ENCODE measurements at regions not wholly inside any gene's neighbourhood (a gene's known extent, or its start where the extent isn't known, plus 50 kb on each side); places are given as distances from the start of the nearest gene placed in this dataset.
"Not testable (repeated sequence)": the region's sequence is repeated elsewhere in the genome, so short reads cannot be mapped to it uniquely, and the experiment has no call there.

DNA sequence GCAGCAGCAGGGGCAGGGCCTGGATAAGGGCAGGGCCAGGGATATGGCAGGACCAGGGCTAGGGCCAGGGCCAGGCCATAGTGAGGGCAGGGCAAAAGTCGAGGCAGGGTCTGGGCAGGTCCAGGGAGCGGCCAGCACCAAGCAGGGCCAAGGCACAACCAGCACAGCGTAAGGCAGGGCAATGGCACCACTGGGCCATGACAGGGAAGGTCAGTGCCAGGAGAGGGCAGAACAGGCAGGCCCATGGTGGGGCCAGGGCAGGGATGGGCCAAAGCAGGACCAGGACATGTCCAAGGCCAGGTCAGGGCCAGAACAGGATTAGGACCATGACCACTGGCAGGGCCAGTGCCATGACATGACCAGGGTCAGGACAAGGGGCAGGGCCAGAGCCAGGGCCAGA is 403.1 kb downstream of the ZNF33B start:
- H4K20me1 ChIP-seq (ENCODE audit: control insufficient read depth, extremely low read depth, insufficient read depth, low read length); dilution Hi-C loops (cut with MboI; ENCODE audit: extremely low pct_ligation_motif_present, low sequenced_read_pairs); H3K4me2 ChIP-seq (ENCODE audit: control insufficient read depth, extremely low read depth, insufficient read depth, low read depth, low read length); H2AFZ ChIP-seq (ENCODE audit: control insufficient read depth, low read length); H3K4me3 ChIP-seq (ENCODE audit: control insufficient read depth in 2 of 3, extremely low read depth in 1 of 3, insufficient read depth in 2 of 3, low read depth in 1 of 3, low read length in 3 of 3); H3K36me3 ChIP-seq (ENCODE audit: control insufficient read depth in 2 of 2, extremely low read depth in 1 of 2, insufficient read depth in 2 of 2, low read length in 2 of 2); FAIRE-seq; H3K27me3 ChIP-seq (ENCODE audit: control insufficient read depth, extremely low read depth, insufficient read depth, low read length); H3K9me3 ChIP-seq (ENCODE audit: control insufficient read depth, low read depth, low read length); H3K4me1 ChIP-seq (ENCODE audit: control insufficient read depth, extremely low read depth, insufficient read depth, low read length); DNase-seq (ENCODE audit: low read depth, low spot score); H3K9me1 ChIP-seq (ENCODE audit: control insufficient read depth, extremely low read depth, insufficient read depth, low read length); H3K27ac ChIP-seq (ENCODE audit: control insufficient read depth, insufficient read depth, low read length); H3K9ac ChIP-seq (ENCODE audit: control insufficient read depth, extremely low read depth, insufficient read depth, low read length); H3K79me2 ChIP-seq (ENCODE audit: control insufficient read depth, insufficient read depth, low read length): not testable (repeated sequence)

DNA sequence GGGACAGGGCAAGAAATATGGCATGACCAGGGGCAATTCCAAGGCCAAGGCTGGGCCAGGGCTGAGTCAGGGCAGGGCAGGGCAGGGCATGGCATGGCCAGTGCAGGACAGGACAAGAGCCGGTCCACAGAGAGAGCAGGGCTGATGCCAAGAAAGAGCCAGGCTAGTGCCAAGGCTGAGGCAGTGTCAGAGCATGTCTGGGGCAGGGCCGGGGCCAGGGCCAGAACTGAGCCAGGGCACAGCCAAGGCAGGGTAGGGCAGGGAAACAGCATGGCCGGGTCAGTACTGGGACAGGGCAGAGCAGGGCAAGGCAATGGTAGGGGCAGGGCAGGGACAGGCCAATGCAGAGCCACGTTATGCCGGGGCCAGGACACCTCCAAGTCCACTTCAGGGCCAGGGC is 403.9 kb downstream of the ZNF33B start:
- H3K27ac ChIP-seq (ENCODE audit: control insufficient read depth, insufficient read depth, low read length); H3K79me2 ChIP-seq (ENCODE audit: control insufficient read depth, insufficient read depth, low read length); H2AFZ ChIP-seq (ENCODE audit: control insufficient read depth, low read length); H3K4me2 ChIP-seq (ENCODE audit: control insufficient read depth, extremely low read depth, insufficient read depth, low read depth, low read length); H3K27me3 ChIP-seq (ENCODE audit: control insufficient read depth, extremely low read depth, insufficient read depth, low read length); H3K4me3 ChIP-seq (ENCODE audit: control insufficient read depth in 2 of 3, extremely low read depth in 1 of 3, insufficient read depth in 2 of 3, low read depth in 1 of 3, low read length in 3 of 3); DNase-seq (ENCODE audit: low read depth, low spot score); H4K20me1 ChIP-seq (ENCODE audit: control insufficient read depth, extremely low read depth, insufficient read depth, low read length); H3K4me1 ChIP-seq (ENCODE audit: control insufficient read depth, extremely low read depth, insufficient read depth, low read length); H3K9ac ChIP-seq (ENCODE audit: control insufficient read depth, extremely low read depth, insufficient read depth, low read length); dilution Hi-C loops (cut with MboI; ENCODE audit: extremely low pct_ligation_motif_present, low sequenced_read_pairs); FAIRE-seq; H3K36me3 ChIP-seq (ENCODE audit: control insufficient read depth in 2 of 2, extremely low read depth in 1 of 2, insufficient read depth in 2 of 2, low read length in 2 of 2); H3K9me3 ChIP-seq (ENCODE audit: control insufficient read depth, low read depth, low read length); H3K9me1 ChIP-seq (ENCODE audit: control insufficient read depth, extremely low read depth, insufficient read depth, low read length): not testable (repeated sequence)

DNA sequence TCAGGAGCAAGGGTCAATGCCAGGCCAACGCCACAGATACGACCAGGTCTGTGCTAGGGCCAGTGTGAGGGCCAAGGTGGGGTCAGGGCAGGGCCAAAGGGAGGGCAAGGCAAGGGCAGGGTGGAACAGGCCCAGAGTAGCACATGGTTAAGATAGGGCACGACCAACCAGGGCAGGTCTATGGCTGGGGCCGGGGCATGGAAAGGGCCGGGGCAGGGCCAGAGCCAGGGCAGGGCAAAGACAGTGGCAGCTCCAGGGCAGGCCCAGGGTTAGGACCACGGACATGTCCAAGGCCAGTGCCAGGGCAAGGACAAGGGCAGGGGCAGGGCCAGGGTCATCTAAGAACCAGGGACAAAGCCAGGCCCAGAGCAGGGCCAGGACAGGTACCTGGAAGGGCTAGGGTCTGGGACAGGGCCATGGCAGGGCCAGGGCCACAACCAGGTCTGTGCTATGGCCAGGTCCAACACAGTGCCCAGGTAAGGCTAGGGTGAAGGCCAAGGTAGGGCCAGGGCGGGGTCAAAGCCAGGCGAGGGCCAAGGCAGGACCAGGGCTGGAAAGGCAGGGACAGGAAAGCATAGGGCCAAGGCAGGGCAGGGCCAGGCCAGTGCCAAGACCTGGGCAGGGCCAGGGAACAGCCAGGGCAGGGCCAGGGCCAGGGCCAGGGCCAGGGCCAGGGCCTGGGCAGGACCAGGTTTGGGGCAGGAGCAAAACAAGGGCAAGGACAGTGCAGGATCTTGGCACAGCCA is 404.7 kb downstream of the ZNF33B start:
- H3K27ac ChIP-seq (ENCODE audit: control insufficient read depth, insufficient read depth, low read length); DNase-seq (ENCODE audit: low read depth, low spot score); H3K79me2 ChIP-seq (ENCODE audit: control insufficient read depth, insufficient read depth, low read length); H4K20me1 ChIP-seq (ENCODE audit: control insufficient read depth, extremely low read depth, insufficient read depth, low read length); H2AFZ ChIP-seq (ENCODE audit: control insufficient read depth, low read length); H3K36me3 ChIP-seq (ENCODE audit: control insufficient read depth in 2 of 2, extremely low read depth in 1 of 2, insufficient read depth in 2 of 2, low read length in 2 of 2); H3K4me3 ChIP-seq (ENCODE audit: control insufficient read depth in 2 of 3, extremely low read depth in 1 of 3, insufficient read depth in 2 of 3, low read depth in 1 of 3, low read length in 3 of 3); FAIRE-seq; H3K4me2 ChIP-seq (ENCODE audit: control insufficient read depth, extremely low read depth, insufficient read depth, low read depth, low read length); H3K27me3 ChIP-seq (ENCODE audit: control insufficient read depth, extremely low read depth, insufficient read depth, low read length); H3K9ac ChIP-seq (ENCODE audit: control insufficient read depth, extremely low read depth, insufficient read depth, low read length); H3K9me3 ChIP-seq (ENCODE audit: control insufficient read depth, low read depth, low read length); dilution Hi-C loops (cut with MboI; ENCODE audit: extremely low pct_ligation_motif_present, low sequenced_read_pairs); H3K9me1 ChIP-seq (ENCODE audit: control insufficient read depth, extremely low read depth, insufficient read depth, low read length); H3K4me1 ChIP-seq (ENCODE audit: control insufficient read depth, extremely low read depth, insufficient read depth, low read length): not testable (repeated sequence)

DNA sequence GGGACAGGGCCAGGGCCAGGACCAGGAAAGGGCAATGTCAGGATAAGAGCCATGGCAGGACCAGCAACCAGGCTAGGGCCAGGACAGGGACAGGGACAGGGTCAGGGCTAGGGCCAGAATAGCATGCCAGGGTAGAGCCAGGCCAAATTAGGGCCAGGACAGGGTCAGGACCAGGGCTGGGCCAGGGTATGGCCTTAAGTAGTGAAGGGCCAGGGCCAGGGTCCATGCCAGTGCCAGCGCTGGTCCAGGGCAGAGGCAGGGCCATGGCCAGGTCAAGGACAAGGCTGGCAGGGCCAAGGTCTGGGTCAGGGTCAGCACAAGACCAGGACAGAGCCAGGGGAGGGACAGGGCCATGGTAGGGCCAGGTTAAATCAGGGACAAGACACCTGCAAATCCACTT is 405.4 kb downstream of the ZNF33B start:
- H3K4me1 ChIP-seq (ENCODE audit: control insufficient read depth, extremely low read depth, insufficient read depth, low read length); H3K36me3 ChIP-seq (ENCODE audit: control insufficient read depth in 2 of 2, extremely low read depth in 1 of 2, insufficient read depth in 2 of 2, low read length in 2 of 2); dilution Hi-C loops (cut with MboI; ENCODE audit: extremely low pct_ligation_motif_present, low sequenced_read_pairs); H3K79me2 ChIP-seq (ENCODE audit: control insufficient read depth, insufficient read depth, low read length); H4K20me1 ChIP-seq (ENCODE audit: control insufficient read depth, extremely low read depth, insufficient read depth, low read length); FAIRE-seq; H3K9me1 ChIP-seq (ENCODE audit: control insufficient read depth, extremely low read depth, insufficient read depth, low read length); H3K9ac ChIP-seq (ENCODE audit: control insufficient read depth, extremely low read depth, insufficient read depth, low read length); H3K27me3 ChIP-seq (ENCODE audit: control insufficient read depth, extremely low read depth, insufficient read depth, low read length); H3K4me3 ChIP-seq (ENCODE audit: control insufficient read depth in 2 of 3, extremely low read depth in 1 of 3, insufficient read depth in 2 of 3, low read depth in 1 of 3, low read length in 3 of 3); H3K9me3 ChIP-seq (ENCODE audit: control insufficient read depth, low read depth, low read length); H2AFZ ChIP-seq (ENCODE audit: control insufficient read depth, low read length); H3K27ac ChIP-seq (ENCODE audit: control insufficient read depth, insufficient read depth, low read length); H3K4me2 ChIP-seq (ENCODE audit: control insufficient read depth, extremely low read depth, insufficient read depth, low read depth, low read length); DNase-seq (ENCODE audit: low read depth, low spot score): not testable (repeated sequence)

DNA sequence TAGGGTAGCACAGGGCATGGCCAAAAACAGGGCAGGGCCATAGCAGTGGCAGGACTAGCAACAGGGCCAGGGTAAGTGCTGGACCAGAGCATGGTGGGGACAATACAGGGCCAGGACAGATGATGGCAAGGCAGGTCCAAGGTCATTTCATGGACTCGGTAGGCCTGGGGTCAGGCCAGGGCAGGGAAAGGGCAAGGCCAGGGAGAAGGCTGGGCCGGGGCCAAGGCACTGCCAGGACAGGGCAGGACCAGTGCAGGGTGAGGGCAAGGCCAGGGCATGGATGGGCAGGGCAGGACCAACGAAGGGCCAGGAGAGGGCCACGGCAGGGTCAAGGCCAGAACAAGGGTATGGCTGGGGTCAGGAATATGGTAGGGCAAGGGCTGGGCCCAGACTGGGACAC is 407.6 kb downstream of the ZNF33B start:
- H3K9me3 ChIP-seq (ENCODE audit: control insufficient read depth, low read depth, low read length); H3K27me3 ChIP-seq (ENCODE audit: control insufficient read depth, extremely low read depth, insufficient read depth, low read length); H3K4me1 ChIP-seq (ENCODE audit: control insufficient read depth, extremely low read depth, insufficient read depth, low read length); H3K9ac ChIP-seq (ENCODE audit: control insufficient read depth, extremely low read depth, insufficient read depth, low read length); FAIRE-seq; H3K4me3 ChIP-seq (ENCODE audit: control insufficient read depth in 2 of 3, extremely low read depth in 1 of 3, insufficient read depth in 2 of 3, low read depth in 1 of 3, low read length in 3 of 3); H4K20me1 ChIP-seq (ENCODE audit: control insufficient read depth, extremely low read depth, insufficient read depth, low read length); H2AFZ ChIP-seq (ENCODE audit: control insufficient read depth, low read length); H3K36me3 ChIP-seq (ENCODE audit: control insufficient read depth in 2 of 2, extremely low read depth in 1 of 2, insufficient read depth in 2 of 2, low read length in 2 of 2); H3K9me1 ChIP-seq (ENCODE audit: control insufficient read depth, extremely low read depth, insufficient read depth, low read length); dilution Hi-C loops (cut with MboI; ENCODE audit: extremely low pct_ligation_motif_present, low sequenced_read_pairs); H3K79me2 ChIP-seq (ENCODE audit: control insufficient read depth, insufficient read depth, low read length); DNase-seq (ENCODE audit: low read depth, low spot score); H3K4me2 ChIP-seq (ENCODE audit: control insufficient read depth, extremely low read depth, insufficient read depth, low read depth, low read length); H3K27ac ChIP-seq (ENCODE audit: control insufficient read depth, insufficient read depth, low read length): not testable (repeated sequence)
